Heart right ventricle (tissue), 16 donors: ENCODE measurements at regions not wholly inside any gene's neighbourhood (a gene's known extent, or its start where the extent isn't known, plus 50 kb on each side); places are given as distances from the start of the nearest gene placed in this dataset.

Experiments
- ATAC-seq, 8 donors: fragments of 200-7000 bp; cut with Tn5 transposase; one replicate each; pipeline ENCODE4 v1.9.1; 2020; ENCODE audit warnings: mild to moderate bottlenecking in 8 of 8, moderate library complexity in 8 of 8, moderate number of reproducible peaks in 1 of 8
- DNase-seq, 2 donors: peaks; one replicate each; pipeline ENCODE4 v3.0.0-alpha.2; 2020
- H3K27ac ChIP-seq, 10 donors: fragments of 200-600 bp; sonication (generic) in 2 of 10; one replicate each; pipeline versions ENCODE4 v1.5.0 to v1.8.0; 2020 to 2022; ENCODE audit warnings: mild to moderate bottlenecking in 3 of 10
- H3K27me3 ChIP-seq, 7 donors: fragments of 200-600 bp; one replicate each; pipeline ENCODE4 v1.8.0; 2021 to 2022; ENCODE audit warnings: mild to moderate bottlenecking in 2 of 7
- H3K36me3 ChIP-seq, 9 donors: fragments of 200-600 bp; sonication (generic) in 1 of 9; one replicate each; pipeline versions ENCODE4 v1.5.0 to v1.8.0; 2020 to 2022; ENCODE audit warnings: mild to moderate bottlenecking in 2 of 9
- H3K4me1 ChIP-seq, 9 donors: fragments of 200-600 bp; sonication (generic) in 1 of 9; one replicate each; pipeline versions ENCODE4 v1.5.0 to v1.8.0; 2020 to 2022; ENCODE audit warnings: mild to moderate bottlenecking in 4 of 9
- H3K4me3 ChIP-seq, 10 donors: fragments of 200-600 bp; sonication (generic) in 2 of 10; one replicate each; pipeline versions ENCODE4 v1.5.0 to v1.8.0; 2020 to 2022; ENCODE audit warnings: mild to moderate bottlenecking in 7 of 10, moderate library complexity in 2 of 10
- H3K9me3 ChIP-seq, 11 donors: fragments of 200-600 bp in 10 of 11; sonication (generic) in 2 of 11; one replicate each; pipeline versions ENCODE4 v1.5.0 to v1.8.0; 2013 to 2022; ENCODE audit warnings: mild to moderate bottlenecking in 2 of 11, control low read depth in 1 of 11, moderate library complexity in 1 of 11
- CTCF ChIP-seq, 9 donors: fragments of 200-600 bp; sonication (generic) in 2 of 9; IDR thresholded peaks; one replicate each; pipeline versions ENCODE4 v1.5.0 to v1.8.0; 2021 to 2022; ENCODE audit warnings: antibody characterized with exemption in 9 of 9, mild to moderate bottlenecking in 5 of 9, moderate library complexity in 1 of 9
- WGBS, 2 donors: extraction: QIAGEN DNeasy Blood & Tissue Kit; methylation state at CpG; one replicate each; pipeline ENCODE4 v1.1.7; 2013; ENCODE audit warnings: inconsistent platforms in 1 of 2; 5-methylcytosine and 5-hydroxymethylcytosine counted together
- intact Hi-C, 10 donors: fragments of 100-400 bp; cut with DNase I; formaldehyde crosslinking; loops; one replicate each; pipeline versions ENCODE4 v1.11.1 to v1.14.2; 2022
- donor health status: Arrhythmogenic right ventricular cardiomyopathy.
- donor health status: ischemic (EF 13 %, LVEDD 7.1; RV severe dilation, severe dysfunction).
- donor health status: healthy with polysubstance abuse.
- donor health status: DM: no; HTN: yes; CAD: no.
- donor health status: DM: no; HTN: no; CAD: no.
- donor health status: ischemic (EF 25% LVEDD 6.9; RV normal size, moderate dysfunction).
- donor health status: ischemic (EF 25% LVEDD 5.7; RV mildly dilated, moderate dysfunction).
- donor health status: healthy.
- donor health status: DM: yes; HTN: yes; CAD: no.
- donor health status: Ischemic cardiomyopathy.
- donor health status: ischemic (EF 35%, LVEDD 5.7; RV mildly dilated, moderate dysfunction).
- donor health status: nonischemic (EF 11% LVEDD 7.7; RV severe dilation, severe dysfunction).
- donor health status: DM: yes; HTN: yes; CAD: no.
- donor health status: PGD.
- donor health status: ischemic (EF 29% LVEDD 5.4; RV normal size, mild dysfunction).
- donor health status: nonischemic (EF 23%, LVEDD 6.1; RV moderate dilation, normal function).

GRCh38 chr9:105984714-105985113 lies 290.4 kb downstream of the TMEM38B start:
- H3K27ac ChIP-seq, result no peak overlapping the region
- ATAC-seq, result no peak
- peaks cover 0 to 7% (median 0%) of the 10 kb centered on the region in 11 donors for H3K9me3 ChIP-seq
- WGBS, 2 donors, result 86 to 87% methylated on average over 2 of the region's 2 CpGs
- intact Hi-C loops, result no loop called here
- TF ChIP-seq CTCF (IDR thresholded peaks at IDR 0.05), result no peak
- DNase-seq, result no peak
- no peaks in the 10 kb centered on the region for H3K4me1 ChIP-seq
- no peaks in the 10 kb centered on the region for H3K36me3 ChIP-seq
- no peak overlapping the region for H3K4me3 ChIP-seq
- H3K27me3 ChIP-seq, result no peaks in the 10 kb centered on the region

- DNase-seq, result no peak
- no peak for ATAC-seq
- Histone ChIP-seq H3K4me3 (no peak overlapping the region), H3K27ac (no peak overlapping the region), H3K27me3 (no peaks in the 10 kb centered on the region), H3K36me3 (no peaks in the 10 kb centered on the region), H3K9me3 (no peaks in the 10 kb centered on the region), H3K4me1 (no peaks in the 10 kb centered on the region)
- no peak for TF ChIP-seq CTCF (IDR thresholded peaks at IDR 0.05)
- WGBS, 2 donors, result 64 to 72% methylated on average over 9 of the region's 9 CpGs
- intact Hi-C loops, result no loop called here
These were observed 298.9 kb downstream of the TMEM38B start for GRCh38 chr9:105993116-105993854.

DNA sequence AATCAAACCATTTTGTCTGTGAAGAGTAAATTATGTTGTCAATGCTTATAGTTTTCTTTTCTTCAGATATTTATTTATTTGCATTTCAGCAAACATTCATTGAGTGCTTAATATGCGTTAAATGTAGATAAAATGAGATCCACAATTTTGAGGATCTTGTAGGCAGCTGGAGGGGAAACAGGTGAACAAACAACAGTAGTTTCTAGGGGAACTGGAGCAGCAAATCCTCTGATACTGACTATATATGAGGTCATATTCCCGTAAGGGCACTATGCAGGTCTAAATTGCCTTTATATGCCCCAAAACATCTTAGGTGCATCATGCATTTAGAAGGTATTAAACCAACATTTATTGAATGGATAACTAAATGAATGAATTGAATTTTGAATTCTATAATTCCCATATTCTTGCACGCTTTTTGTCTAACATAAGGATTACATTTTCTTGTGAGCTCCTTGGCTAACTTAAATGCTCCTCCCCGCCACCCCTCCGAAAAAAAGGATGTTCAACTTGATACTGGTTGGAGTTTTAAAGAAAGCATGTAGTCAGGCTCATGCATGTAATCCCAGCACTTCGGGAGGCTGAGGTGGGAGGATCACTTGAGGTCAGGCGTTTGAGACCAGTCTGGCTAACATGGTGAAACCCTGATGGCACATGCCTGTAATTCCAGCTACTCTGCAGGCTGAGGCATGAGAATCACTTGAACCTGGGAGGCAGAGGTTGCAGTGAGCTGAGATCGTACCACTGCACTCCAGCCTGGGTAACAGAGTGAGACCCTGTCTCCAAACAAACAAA lies 299.8 kb downstream of the TMEM38B start:
- DNase-seq (no peak), ATAC-seq (no peak)
- H3K27me3 ChIP-seq, result no peaks in the 10 kb centered on the region
- no peaks in the 10 kb centered on the region for H3K9me3 ChIP-seq
- intact Hi-C loops, result no loop called here
- H3K4me1 ChIP-seq, result no peaks in the 10 kb centered on the region
- no peak overlapping the region for H3K4me3 ChIP-seq
- no peak for TF ChIP-seq CTCF (IDR thresholded peaks at IDR 0.05)
- H3K27ac ChIP-seq, result no peak overlapping the region
- 89 to 93% methylated on average over 8 of the region's 8 CpGs for WGBS, 2 donors
- H3K36me3 ChIP-seq, result no peaks in the 10 kb centered on the region

GRCh38 chr9:105994970-105995369 lies 300.6 kb downstream of the TMEM38B start:
- Histone ChIP-seq H3K9me3 (no peaks in the 10 kb centered on the region), H3K36me3 (no peaks in the 10 kb centered on the region), H3K4me3 (no peak overlapping the region), H3K27ac (no peak overlapping the region), H3K4me1 (no peaks in the 10 kb centered on the region), H3K27me3 (no peaks in the 10 kb centered on the region)
- DNase-seq (no peak), ATAC-seq (no peak)
- WGBS, 2 donors, result 66 to 80% methylated on average over 2 of the region's 2 CpGs
- intact Hi-C loops, result no loop called here
- TF ChIP-seq CTCF (IDR thresholded peaks at IDR 0.05), result no peak
